K562 (cell line): ENCODE measurements at regions not wholly inside any gene's neighbourhood (a gene's known extent, or its start where the extent isn't known, plus 50 kb on each side); places are given as distances from the start of the nearest gene placed in this dataset.

ENCODE experiments used
- ATAC-seq: fragments of 200-7000 bp; cut with Tn5 transposase; 3 replicates; pipeline ENCODE4 v1.9.1; 2020; ENCODE audit warnings: moderate library complexity
- BruUV-seq: library from RNA; stranded (reverse); fragments of 400-500 nt; replicated peaks from 2 replicates; lab custom pipeline; 2021; lab: Mats Ljungman, UMichigan
- CTCF ChIA-PET: fragments of 300-600 bp; formaldehyde crosslinking; extraction: SDS; loops from one replicate; lab custom pipeline; 2021; ENCODE audit warnings: low intra/inter-chr PET ratio; lab: Yijun Ruan, JAX
- POLR2A ChIA-PET: fragments of 300-600, 350-650 bp; sonication (Branson Sonifier 250); formaldehyde crosslinking; extraction: SDS; loops from one replicate; lab custom pipeline; 2021; ENCODE audit warnings: antibody characterized with exemption, inconsistent platforms; lab: Yijun Ruan, JAX
- DNase-seq, 4 experiments: peaks; one replicate each; pipeline versions ENCODE4 v3.0.0 to v3.0.0-alpha.2; 2011 to 2018; ENCODE audit warnings: low spot score in 3 of 4, mixed read lengths in 3 of 4; ENCODE audit errors: extremely low read depth in 1 of 4
- FAIRE-seq: peaks from 2 replicates; lab custom pipeline; 2011; peaks lifted over from hg19 to GRCh38; lab: Jason Lieb, UNC
- H2AFZ ChIP-seq: 2 replicates; pipeline ENCODE4 v1.6.0; 2011; ENCODE audit warnings: low read depth, low read length, control low read depth, inconsistent platforms
- H3K27ac ChIP-seq: fragments of 200-600 bp; 3 replicates; pipeline ENCODE4 v1.8.0; 2011; ENCODE audit warnings: low read depth, mild to moderate bottlenecking, control low read depth, inconsistent platforms, low read length, moderate library complexity, mixed read lengths; ENCODE audit errors: extremely low read depth
- H3K27me3 ChIP-seq, 2 experiments: fragments of 300-600 bp in 1 of 2; 2 replicates in 1 of 2; 3 replicates in 1 of 2; pipeline versions ENCODE4 v1.6.0 to v1.8.0; 2011; ENCODE audit warnings: inconsistent platforms in 2 of 2, low read length in 2 of 2, mild to moderate bottlenecking in 1 of 2, mixed read lengths in 1 of 2, moderate library complexity in 1 of 2; ENCODE audit not compliant: control insufficient read depth in 2 of 2, insufficient read depth in 2 of 2
- H3K36me3 ChIP-seq: fragments of 300-600 bp; 3 replicates; pipeline ENCODE4 v1.8.0; 2011; ENCODE audit warnings: mild to moderate bottlenecking, low read length, inconsistent platforms; ENCODE audit not compliant: control insufficient read depth, insufficient read depth
- H3K4me1 ChIP-seq, 2 experiments: fragments of 200-600 bp in 1 of 2; replicated peaks in 1 of 2; 2 replicates in 1 of 2; 3 replicates in 1 of 2; pipeline versions ENCODE4 v1.5.1 to v1.8.0; 2011; ENCODE audit warnings: inconsistent platforms in 2 of 2, low read length in 2 of 2, mild to moderate bottlenecking in 1 of 2, mixed read lengths in 1 of 2, moderate library complexity in 1 of 2; ENCODE audit not compliant: control insufficient read depth in 2 of 2, insufficient read depth in 2 of 2
- H3K4me2 ChIP-seq: 2 replicates; pipeline ENCODE4 v1.6.1; 2011; ENCODE audit warnings: low read length, control low read depth, inconsistent platforms, mixed read lengths; ENCODE audit not compliant: insufficient read depth
- H3K4me3 ChIP-seq: fragments of 200-600 bp; sonication (generic), shearing (Covaris generic); 2 replicates; pipeline ENCODE4 v1.5.1; 2016; ENCODE audit warnings: control low read depth, inconsistent platforms
- H3K79me2 ChIP-seq: fragments of 200-600 bp; 3 replicates; pipeline ENCODE4 v1.8.0; 2011; ENCODE audit warnings: low read length, inconsistent platforms; ENCODE audit not compliant: control insufficient read depth, insufficient read depth
- H3K9ac ChIP-seq, 2 experiments: 2 replicates each; pipeline versions ENCODE4 v1.6.0 to v1.6.1; 2011; ENCODE audit warnings: low read depth in 2 of 2, low read length in 2 of 2, control low read depth in 1 of 2, inconsistent platforms in 1 of 2, mild to moderate bottlenecking in 1 of 2, mixed read lengths in 1 of 2; ENCODE audit not compliant: insufficient read depth in 1 of 2
- H3K9me1 ChIP-seq: one replicate; pipeline ENCODE4 v1.6.0; 2011; ENCODE audit warnings: inconsistent platforms, mild to moderate bottlenecking, low read length, moderate library complexity; ENCODE audit not compliant: control insufficient read depth, insufficient read depth
- H3K9me3 ChIP-seq: replicated peaks from 2 replicates; pipeline ENCODE4 v1.5.1; 2011; ENCODE audit warnings: low read depth, low read length, inconsistent platforms; ENCODE audit not compliant: control insufficient read depth, insufficient read depth
- H4K20me1 ChIP-seq: replicated peaks from 2 replicates; pipeline ENCODE4 v1.6.1; 2011; ENCODE audit warnings: low read length, inconsistent platforms, mixed read lengths; ENCODE audit not compliant: control insufficient read depth, insufficient read depth
- BDP1 ChIP-seq: IDR thresholded peaks from 3 replicates; pipeline ENCODE4 v1.6.1; 2011; ENCODE audit not compliant: insufficient read length, insufficient read depth
- MTA1 ChIP-seq: fragments of 450-650 bp; IDR thresholded peaks from 2 replicates; pipeline ENCODE4 v1.6.1; 2017; ENCODE audit warnings: borderline replicate concordance
- MYC ChIP-seq, 2 experiments: fragments of 250-450 bp in 1 of 2; sonication (Bioruptor Pico) in 1 of 2; IDR thresholded peaks; 2 replicates each; pipeline versions ENCODE4 v1.5.1 to v1.6.1; 2012 to 2021; ENCODE audit warnings: low read depth in 2 of 2, borderline replicate concordance in 1 of 2, improper control_type of control experiment in 1 of 2, low read length in 1 of 2, mild to moderate bottlenecking in 1 of 2, moderate library complexity in 1 of 2
- SMAD4 ChIP-seq: fragments of 250-450 bp; sonication (Bioruptor Pico); conservative IDR thresholded peaks from 2 replicates; pipeline ENCODE4 v1.8.0; 2021; ENCODE audit warnings: inconsistent platforms, mild to moderate bottlenecking, moderate library complexity
- SRSF1 ChIP-seq: fragments of 200-400 bp; formaldehyde crosslinking; IDR thresholded peaks from 2 replicates; pipeline ENCODE4 v1.6.1; 2017; ENCODE audit warnings: mild to moderate bottlenecking, low read depth, low read length, moderate library complexity
- SRSF7 ChIP-seq: fragments of 200-400 bp; formaldehyde crosslinking; optimal IDR thresholded peaks from 2 replicates; pipeline ENCODE3; 2017; ENCODE audit warnings: mild to moderate bottlenecking, low read depth, low read length
- TAF7 ChIP-seq: fragments of 450-650 bp; IDR thresholded peaks from 2 replicates; pipeline ENCODE4 v1.6.1; 2016; ENCODE audit warnings: missing genetic modification characterization, missing compliant biosample characterization
- ZFP36 ChIP-seq: fragments of 150-350 bp; IDR thresholded peaks from 2 replicates; pipeline ENCODE4 v1.6.1; 2018; ENCODE audit warnings: low read length, low read depth; ENCODE audit not compliant: partially characterized antibody
- ZNF143 ChIP-seq: sonication (generic); formaldehyde crosslinking; IDR thresholded peaks from 2 replicates; pipeline ENCODE4 v1.9.0; 2022; ENCODE audit warnings: mild to moderate bottlenecking, missing genetic modification reagents
- ZNF3 ChIP-seq: fragments of 250-450 bp; sonication (Bioruptor Pico); IDR thresholded peaks from 2 replicates; pipeline ENCODE4 v1.5.0; 2021; ENCODE audit warnings: mild to moderate bottlenecking, moderate library complexity
- ZNF398 ChIP-seq: fragments of 250-450 bp; sonication (Bioruptor Pico); IDR thresholded peaks from 2 replicates; pipeline ENCODE4 v1.8.0; 2021; ENCODE audit warnings: moderate library complexity, mild to moderate bottlenecking, inconsistent platforms
- WGBS: fragments of 100-300 bp; shearing (Covaris generic); methylation state at CpG from one replicate; pipeline ENCODE4 v1.1.6; 2016; ENCODE audit warnings: low coverage, mixed read lengths; ENCODE audit not compliant: insufficient coverage; ENCODE audit errors: missing lambda C conversion rate; 5-methylcytosine and 5-hydroxymethylcytosine counted together
- in situ Hi-C: fragments of 300-500 bp; cut with MboI; formaldehyde crosslinking; loops from 4 replicates; pipeline ENCODE4 v1.15.0; 2018; ENCODE audit warnings: inconsistent platforms, mixed read lengths
- intact Hi-C: fragments of 100-400 bp; cut with micrococcal nuclease; formaldehyde crosslinking; loops from 2 replicates; pipeline ENCODE4 v1.14.2; 2022
- TF ChIP-seq, protein P1 (sequence below): fragments of 450-650 bp; formaldehyde crosslinking; IDR thresholded peaks from 2 replicates; pipeline ENCODE4 v1.4.0; 2020; ENCODE audit warnings: mild to moderate bottlenecking, moderate library complexity
- TF ChIP-seq, protein P2 (sequence below): fragments of 450-650 bp; IDR thresholded peaks from 2 replicates; pipeline ENCODE4 v1.6.1; 2016

- no TSS peak for BruUV-seq
- H3K4me2 ChIP-seq: no peak overlapping the region
Measured at GRCh38 chr10:52864201-52865106, 91.9 kb upstream of the MBL2 start.

More at GRCh38 chr10:52864201-52865106, 91.9 kb upstream of the MBL2 start:
- H3K9ac ChIP-seq: no peak overlapping the region
- under 1% methylated on average over 10 of the region's 10 CpGs for WGBS
- no peaks in the 10 kb centered on the region for H4K20me1 ChIP-seq
- FAIRE-seq (no peak), ATAC-seq (no peak), DNase-seq (no peak)
- H3K4me1 ChIP-seq: no peaks in the 10 kb centered on the region
- TF ChIP-seq ZNF3 (CRISPR knock-in tag) (no peak), SRSF7 (no peak), TAF7 (tag) (no peak), BDP1 (no peak), ZFP36 (no peak), ZNF143 (CRISPR knock-in tag) (no peak), SMAD4 (CRISPR knock-in tag) (no peak), MYC (IDR thresholded peaks at IDR 0.05; ENCODE audit: low read depth, low read length) (no peak), MYC (CRISPR knock-in tag; IDR thresholded peaks at IDR 0.05; ENCODE audit: borderline replicate concordance, low read depth) (no peak), ZNF398 (no peak), SRSF1 (no peak), MTA1 (no peak)
- TF ChIP-seq, protein P1, sequence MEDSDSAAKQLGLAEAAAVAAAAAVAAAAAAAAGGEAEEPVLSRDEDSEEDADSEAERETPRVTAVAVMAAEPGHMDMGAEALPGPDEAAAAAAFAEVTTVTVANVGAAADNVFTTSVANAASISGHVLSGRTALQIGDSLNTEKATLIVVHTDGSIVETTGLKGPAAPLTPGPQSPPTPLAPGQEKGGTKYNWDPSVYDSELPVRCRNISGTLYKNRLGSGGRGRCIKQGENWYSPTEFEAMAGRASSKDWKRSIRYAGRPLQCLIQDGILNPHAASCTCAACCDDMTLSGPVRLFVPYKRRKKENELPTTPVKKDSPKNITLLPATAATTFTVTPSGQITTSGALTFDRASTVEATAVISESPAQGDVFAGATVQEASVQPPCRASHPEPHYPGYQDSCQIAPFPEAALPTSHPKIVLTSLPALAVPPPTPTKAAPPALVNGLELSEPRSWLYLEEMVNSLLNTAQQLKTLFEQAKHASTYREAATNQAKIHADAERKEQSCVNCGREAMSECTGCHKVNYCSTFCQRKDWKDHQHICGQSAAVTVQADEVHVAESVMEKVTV (CRISPR knock-in tag): no peak
- TF ChIP-seq, protein P2, sequence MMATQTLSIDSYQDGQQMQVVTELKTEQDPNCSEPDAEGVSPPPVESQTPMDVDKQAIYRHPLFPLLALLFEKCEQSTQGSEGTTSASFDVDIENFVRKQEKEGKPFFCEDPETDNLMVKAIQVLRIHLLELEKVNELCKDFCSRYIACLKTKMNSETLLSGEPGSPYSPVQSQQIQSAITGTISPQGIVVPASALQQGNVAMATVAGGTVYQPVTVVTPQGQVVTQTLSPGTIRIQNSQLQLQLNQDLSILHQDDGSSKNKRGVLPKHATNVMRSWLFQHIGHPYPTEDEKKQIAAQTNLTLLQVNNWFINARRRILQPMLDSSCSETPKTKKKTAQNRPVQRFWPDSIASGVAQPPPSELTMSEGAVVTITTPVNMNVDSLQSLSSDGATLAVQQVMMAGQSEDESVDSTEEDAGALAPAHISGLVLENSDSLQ: no peak
- H3K9me1 ChIP-seq: no peaks in the 10 kb centered on the region
- H3K79me2 ChIP-seq: no peaks in the 10 kb centered on the region
- peaks cover 8% of the 10 kb centered on the region for H3K9me3 ChIP-seq
- no peak overlapping the region for H2AFZ ChIP-seq
- H3K36me3 ChIP-seq: no peaks in the 10 kb centered on the region
- in situ Hi-C loops (no loop called here), intact Hi-C loops (no loop called here)
- CTCF ChIA-PET: no interaction called here
- H3K27me3 ChIP-seq: no peaks in the 10 kb centered on the region
- H3K4me3 ChIP-seq: no peak overlapping the region
- no peak overlapping the region for H3K27ac ChIP-seq
- POLR2A ChIA-PET: no interaction called here
